WTC11 (cell line): ENCODE measurements at regions not wholly inside any gene's neighbourhood (a gene's known extent, or its start where the extent isn't known, plus 50 kb on each side); places are given as distances from the start of the nearest gene placed in this dataset.

ENCODE experiments used
- ATAC-seq: fragments of 200-7000 bp; cut with Tn5 transposase; 2 replicates; pipeline ENCODE4 v1.10.0; 2021; ENCODE audit warnings: mild to moderate bottlenecking, moderate library complexity
- CTCF ChIA-PET: fragments of 300-600 bp; sonication (Branson Sonifier 250); formaldehyde crosslinking; loops from one replicate; lab custom pipeline; 2021; ENCODE audit warnings: antibody characterized with exemption; lab: Charles Lee
- POLR2A ChIA-PET: fragments of 350-600 bp; sonication (Branson Sonifier 250); formaldehyde crosslinking; loops from one replicate; lab custom pipeline; 2021; ENCODE audit warnings: antibody characterized with exemption; lab: Charles Lee
- DNase-seq: peaks from one replicate; pipeline ENCODE4 v3.0.0; 2021; ENCODE audit warnings: low spot score
- H3K27ac Mint-ChIP-seq: 2 replicates; pipeline ENCODE4 v1.8.0; 2021; ENCODE audit warnings: mixed read lengths
- H3K27me3 Mint-ChIP-seq: 2 replicates; pipeline ENCODE4 v1.8.0; 2021; ENCODE audit warnings: low read depth, mild to moderate bottlenecking, moderate library complexity, mixed read lengths
- H3K36me3 Mint-ChIP-seq: 2 replicates; pipeline ENCODE4 v1.8.0; 2021; ENCODE audit warnings: mixed read lengths
- H3K4me1 Mint-ChIP-seq: 2 replicates; pipeline ENCODE4 v1.8.0; 2022; ENCODE audit warnings: mixed read lengths
- H3K4me3 Mint-ChIP-seq: 2 replicates; pipeline ENCODE4 v1.8.0; 2021; ENCODE audit warnings: mild to moderate bottlenecking, moderate library complexity, mixed read lengths
- H3K9me3 Mint-ChIP-seq: 2 replicates; pipeline ENCODE4 v1.8.0; 2021; ENCODE audit warnings: mixed read lengths
- CDX4 ChIP-seq: fragments of 250-450 bp; sonication (Bioruptor Pico); IDR thresholded peaks from 2 replicates; pipeline ENCODE4 v1.9.0; 2021; ENCODE audit warnings: moderate library complexity, mild to moderate bottlenecking, inconsistent platforms, borderline replicate concordance
- ERG ChIP-seq: fragments of 250-450 bp; sonication (Bioruptor Pico); IDR thresholded peaks from 2 replicates; pipeline ENCODE4 v1.8.0; 2021; ENCODE audit warnings: mild to moderate bottlenecking
- IRF2 ChIP-seq: sonication (generic); formaldehyde crosslinking; IDR thresholded peaks from 2 replicates; pipeline ENCODE4 v1.8.0; 2022; ENCODE audit warnings: low read depth, missing genetic modification reagents, borderline replicate concordance
- JAZF1 ChIP-seq: fragments of 250-450 bp; sonication (Bioruptor Pico); IDR thresholded peaks from 2 replicates; pipeline ENCODE4 v1.9.0; 2021; ENCODE audit warnings: moderate library complexity, mild to moderate bottlenecking, inconsistent platforms
- KAT7 ChIP-seq: sonication (generic); formaldehyde crosslinking; IDR thresholded peaks from 2 replicates; pipeline ENCODE4 v1.8.1; 2023; ENCODE audit warnings: missing genetic modification reagents, mild to moderate bottlenecking, borderline replicate concordance
- PRRX2 ChIP-seq: fragments of 250-450 bp; sonication (Bioruptor Pico); IDR thresholded peaks from 2 replicates; pipeline ENCODE4 v1.8.0; 2021; ENCODE audit warnings: mild to moderate bottlenecking
- TEAD1 ChIP-seq: sonication (generic); formaldehyde crosslinking; IDR thresholded peaks from 2 replicates; pipeline ENCODE4 v1.8.0; 2022; ENCODE audit warnings: mild to moderate bottlenecking, missing genetic modification reagents
- ZNF121 ChIP-seq: sonication (generic); formaldehyde crosslinking; IDR thresholded peaks from 2 replicates; pipeline ENCODE4 v1.8.0; 2023; ENCODE audit warnings: missing genetic modification reagents
- ZNF232 ChIP-seq: sonication (generic); formaldehyde crosslinking; IDR thresholded peaks from 2 replicates; pipeline ENCODE4 v1.8.0; 2022; ENCODE audit warnings: mild to moderate bottlenecking, missing genetic modification reagents
- ZNF317 ChIP-seq: sonication (generic); formaldehyde crosslinking; IDR thresholded peaks from 2 replicates; pipeline ENCODE4 v1.8.1; 2023; ENCODE audit warnings: low read depth, mild to moderate bottlenecking, moderate library complexity, missing genetic modification reagents, borderline replicate concordance
- ZNF423 ChIP-seq: fragments of 250-450 bp; sonication (Bioruptor Pico); IDR thresholded peaks from 2 replicates; pipeline ENCODE4 v2.1.2; 2022; ENCODE audit warnings: mild to moderate bottlenecking, moderate library complexity
- ZNF671 ChIP-seq: fragments of 250-450 bp; sonication (Bioruptor Pico); IDR thresholded peaks from 2 replicates; pipeline ENCODE4 v1.8.0; 2021; ENCODE audit warnings: mild to moderate bottlenecking
- ZSCAN18 ChIP-seq: fragments of 250-450 bp; sonication (Bioruptor Pico); IDR thresholded peaks from 2 replicates; pipeline ENCODE4 v2.1.2; 2022; ENCODE audit warnings: mild to moderate bottlenecking, moderate library complexity
- TF ChIP-seq, protein P1 (sequence below): sonication (generic); formaldehyde crosslinking; IDR thresholded peaks from 2 replicates; pipeline ENCODE4 v1.8.1; 2022; ENCODE audit warnings: low read depth, missing genetic modification reagents, borderline replicate concordance
- TF ChIP-seq, protein P2 (sequence below): fragments of 200-600 bp; IDR thresholded peaks from 2 replicates; pipeline ENCODE4 v1.8.0; 2022; ENCODE audit warnings: antibody characterized with exemption
- TF ChIP-seq, protein P3 (sequence below): sonication (generic); formaldehyde crosslinking; IDR thresholded peaks from 2 replicates; pipeline ENCODE4 v1.8.0; 2023; ENCODE audit warnings: missing genetic modification reagents

DNA sequence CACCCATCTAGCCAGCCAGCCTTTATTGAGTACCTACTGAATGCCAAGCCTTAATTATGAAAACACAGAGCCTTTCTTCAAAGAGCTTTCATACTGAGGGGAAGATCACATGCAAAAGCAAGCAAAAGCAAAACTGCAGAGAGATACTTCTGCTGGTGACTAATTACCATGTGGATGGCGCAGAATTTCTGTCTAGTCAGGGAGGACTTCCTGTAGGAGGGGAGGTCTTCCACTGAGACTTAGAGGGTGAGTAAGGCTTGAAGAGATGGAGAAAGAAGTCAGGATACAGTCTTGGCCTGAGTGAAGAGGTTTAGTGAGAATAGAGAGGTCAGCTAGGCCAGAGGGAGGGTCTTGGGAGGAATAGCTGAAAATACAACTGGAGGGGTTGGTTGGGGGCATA lies 53.9 kb upstream of the CCL2 start (continued):
- TF ChIP-seq, protein P1, sequence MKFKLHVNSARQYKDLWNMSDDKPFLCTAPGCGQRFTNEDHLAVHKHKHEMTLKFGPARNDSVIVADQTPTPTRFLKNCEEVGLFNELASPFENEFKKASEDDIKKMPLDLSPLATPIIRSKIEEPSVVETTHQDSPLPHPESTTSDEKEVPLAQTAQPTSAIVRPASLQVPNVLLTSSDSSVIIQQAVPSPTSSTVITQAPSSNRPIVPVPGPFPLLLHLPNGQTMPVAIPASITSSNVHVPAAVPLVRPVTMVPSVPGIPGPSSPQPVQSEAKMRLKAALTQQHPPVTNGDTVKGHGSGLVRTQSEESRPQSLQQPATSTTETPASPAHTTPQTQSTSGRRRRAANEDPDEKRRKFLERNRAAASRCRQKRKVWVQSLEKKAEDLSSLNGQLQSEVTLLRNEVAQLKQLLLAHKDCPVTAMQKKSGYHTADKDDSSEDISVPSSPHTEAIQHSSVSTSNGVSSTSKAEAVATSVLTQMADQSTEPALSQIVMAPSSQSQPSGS (CRISPR knock-in tag) = no peak
- TF ChIP-seq, protein P2, sequence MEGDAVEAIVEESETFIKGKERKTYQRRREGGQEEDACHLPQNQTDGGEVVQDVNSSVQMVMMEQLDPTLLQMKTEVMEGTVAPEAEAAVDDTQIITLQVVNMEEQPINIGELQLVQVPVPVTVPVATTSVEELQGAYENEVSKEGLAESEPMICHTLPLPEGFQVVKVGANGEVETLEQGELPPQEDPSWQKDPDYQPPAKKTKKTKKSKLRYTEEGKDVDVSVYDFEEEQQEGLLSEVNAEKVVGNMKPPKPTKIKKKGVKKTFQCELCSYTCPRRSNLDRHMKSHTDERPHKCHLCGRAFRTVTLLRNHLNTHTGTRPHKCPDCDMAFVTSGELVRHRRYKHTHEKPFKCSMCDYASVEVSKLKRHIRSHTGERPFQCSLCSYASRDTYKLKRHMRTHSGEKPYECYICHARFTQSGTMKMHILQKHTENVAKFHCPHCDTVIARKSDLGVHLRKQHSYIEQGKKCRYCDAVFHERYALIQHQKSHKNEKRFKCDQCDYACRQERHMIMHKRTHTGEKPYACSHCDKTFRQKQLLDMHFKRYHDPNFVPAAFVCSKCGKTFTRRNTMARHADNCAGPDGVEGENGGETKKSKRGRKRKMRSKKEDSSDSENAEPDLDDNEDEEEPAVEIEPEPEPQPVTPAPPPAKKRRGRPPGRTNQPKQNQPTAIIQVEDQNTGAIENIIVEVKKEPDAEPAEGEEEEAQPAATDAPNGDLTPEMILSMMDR = no peak
- TF ChIP-seq, all 79 proteins: peak for 0

GRCh38 chr17:34201767-34202166 lies 53.3 kb upstream of the CCL2 start:
- Mint-ChIP-seq H3K4me3 (no peak overlapping the region), H3K36me3 (peaks cover 4% of the 10 kb centered on the region; the same call in 1 of the 2 replicates), H3K4me1 (peaks cover 13% of the 10 kb centered on the region), H3K27ac (no peak overlapping the region), H3K27me3 (peaks cover 11% of the 10 kb centered on the region), H3K9me3 (peaks cover 16% of the 10 kb centered on the region)
- ChIA-PET POLR2A (interaction anchor here (1.3 to 1.4 kb wide), 2 partner anchors 105 to 160 kb away, joined by 3 to 4 read pairs; no protein-coding TSS in a partner anchor), CTCF (interaction anchor here (0.5 to 8.6 kb wide), 5 partner anchors 38 to 163 kb away, joined by 3 to 346 read pairs (median 3); partner anchors contain the start of gene CCL1)
- TF ChIP-seq CDX4 (CRISPR knock-in tag) (no peak), JAZF1 (CRISPR knock-in tag) (no peak), ERG (CRISPR knock-in tag) (no peak), ZNF317 (CRISPR knock-in tag) (no peak)
- DNase-seq (no peak), ATAC-seq (no peak)

DNA sequence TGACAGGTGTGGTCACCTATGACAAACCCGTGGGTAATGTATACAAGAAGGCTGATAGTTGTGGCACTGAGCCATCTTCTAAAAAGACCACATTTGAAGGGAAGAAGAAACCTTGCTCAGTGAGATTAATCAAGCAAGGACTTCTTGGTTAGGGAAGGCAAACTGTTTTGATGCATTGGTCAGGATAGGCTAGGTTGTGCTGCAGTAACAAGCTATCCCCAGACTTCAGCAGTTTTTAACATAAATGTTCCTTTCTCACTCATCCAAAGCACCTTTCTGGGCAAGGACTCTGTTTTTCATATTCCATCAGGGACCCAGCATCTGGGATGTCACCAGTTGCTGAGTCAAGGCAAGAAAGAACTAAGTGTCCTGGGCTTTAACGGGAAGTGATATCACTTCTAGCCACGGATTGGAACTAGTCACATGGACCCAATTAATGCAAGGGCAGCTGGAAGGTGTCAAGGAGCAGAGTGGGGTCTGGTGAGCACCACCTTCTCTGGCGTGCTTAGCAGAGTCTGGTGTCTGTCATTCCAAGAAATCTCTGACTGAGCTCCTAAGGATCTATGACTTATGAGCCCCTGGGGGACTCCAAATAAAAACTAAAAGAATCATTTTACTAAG lies 52.0 kb upstream of the CCL2 start:
- no peak for TF ChIP-seq TEAD1 (CRISPR knock-in tag)
- no peak for TF ChIP-seq IRF2 (CRISPR knock-in tag)
- TF ChIP-seq ZNF423 (CRISPR knock-in tag) = no peak
- TF ChIP-seq, protein P3, sequence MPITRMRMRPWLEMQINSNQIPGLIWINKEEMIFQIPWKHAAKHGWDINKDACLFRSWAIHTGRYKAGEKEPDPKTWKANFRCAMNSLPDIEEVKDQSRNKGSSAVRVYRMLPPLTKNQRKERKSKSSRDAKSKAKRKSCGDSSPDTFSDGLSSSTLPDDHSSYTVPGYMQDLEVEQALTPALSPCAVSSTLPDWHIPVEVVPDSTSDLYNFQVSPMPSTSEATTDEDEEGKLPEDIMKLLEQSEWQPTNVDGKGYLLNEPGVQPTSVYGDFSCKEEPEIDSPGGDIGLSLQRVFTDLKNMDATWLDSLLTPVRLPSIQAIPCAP (CRISPR knock-in tag) = no peak
- no peak for TF ChIP-seq CDX4 (CRISPR knock-in tag)
- TF ChIP-seq KAT7 (CRISPR knock-in tag) = no peak
- no peak for TF ChIP-seq ZNF232 (CRISPR knock-in tag)
- no peak for TF ChIP-seq PRRX2 (CRISPR knock-in tag)
- no peak for TF ChIP-seq ZNF121 (CRISPR knock-in tag)
- no peak for TF ChIP-seq ZSCAN18
- no peak for TF ChIP-seq ZNF671 (CRISPR knock-in tag)
- ATAC-seq (no peak), DNase-seq (no peak)
- peaks cover 11% of the 10 kb centered on the region for H3K27me3 Mint-ChIP-seq
- H3K9me3 Mint-ChIP-seq = peaks cover 16% of the 10 kb centered on the region
- H3K36me3 Mint-ChIP-seq = peaks cover 4% of the 10 kb centered on the region; the same call in 1 of the 2 replicates
- POLR2A ChIA-PET = no interaction called here
- H3K4me1 Mint-ChIP-seq = peaks cover 13% of the 10 kb centered on the region
- H3K4me3 Mint-ChIP-seq = no peak overlapping the region
- CTCF ChIA-PET = interaction anchor here (0.8 to 8.6 kb wide), 4 partner anchors 33 to 157 kb away, joined by 3 to 346 read pairs (median 56); partner anchors contain the start of gene CCL1
- no peak overlapping the region for H3K27ac Mint-ChIP-seq
